ENCODE measurements at regions not wholly inside any gene's neighbourhood (a gene's known extent, or its start where the extent isn't known, plus 50 kb on each side); places are given as distances from the start of the nearest gene placed in this dataset.

- Histone ChIP-seq H3K27me3 (ENCODE audit: control insufficient read depth, insufficient read depth, low read length) (no peaks in the 10 kb centered on the region), H3K27ac (ENCODE audit: low read depth, low read length) (no peak overlapping the region), H3K4me3 (ENCODE audit: low read depth, low read length) (no peak overlapping the region), H3K9me3 (ENCODE audit: control insufficient read depth, insufficient read depth, low read length) (no peaks in the 10 kb centered on the region)
- POLR2A ChIA-PET = no interaction called here
- DNase-seq (ENCODE audit: low read depth, low spot score) = no peak
- TF ChIP-seq, protein P1, sequence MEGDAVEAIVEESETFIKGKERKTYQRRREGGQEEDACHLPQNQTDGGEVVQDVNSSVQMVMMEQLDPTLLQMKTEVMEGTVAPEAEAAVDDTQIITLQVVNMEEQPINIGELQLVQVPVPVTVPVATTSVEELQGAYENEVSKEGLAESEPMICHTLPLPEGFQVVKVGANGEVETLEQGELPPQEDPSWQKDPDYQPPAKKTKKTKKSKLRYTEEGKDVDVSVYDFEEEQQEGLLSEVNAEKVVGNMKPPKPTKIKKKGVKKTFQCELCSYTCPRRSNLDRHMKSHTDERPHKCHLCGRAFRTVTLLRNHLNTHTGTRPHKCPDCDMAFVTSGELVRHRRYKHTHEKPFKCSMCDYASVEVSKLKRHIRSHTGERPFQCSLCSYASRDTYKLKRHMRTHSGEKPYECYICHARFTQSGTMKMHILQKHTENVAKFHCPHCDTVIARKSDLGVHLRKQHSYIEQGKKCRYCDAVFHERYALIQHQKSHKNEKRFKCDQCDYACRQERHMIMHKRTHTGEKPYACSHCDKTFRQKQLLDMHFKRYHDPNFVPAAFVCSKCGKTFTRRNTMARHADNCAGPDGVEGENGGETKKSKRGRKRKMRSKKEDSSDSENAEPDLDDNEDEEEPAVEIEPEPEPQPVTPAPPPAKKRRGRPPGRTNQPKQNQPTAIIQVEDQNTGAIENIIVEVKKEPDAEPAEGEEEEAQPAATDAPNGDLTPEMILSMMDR (IDR thresholded peaks at IDR 0.05; ENCODE audit: low read depth, low read length) = no peak
- CTCF ChIA-PET = no interaction called here
Observed at GRCh38 chr1:102178480-102178879, 181.8 kb upstream of the OLFM3 start.

GRCh38 chr1:102174259-102174863, 177.6 kb upstream of the OLFM3 start:
- ChIA-PET POLR2A (no interaction called here), CTCF (interaction anchor here (1.0 kb wide), 1 partner anchor 796 kb away, joined by 3 read pairs; no protein-coding TSS in a partner anchor)
- H3K27me3 ChIP-seq (ENCODE audit: control insufficient read depth, insufficient read depth, low read length) = no peaks in the 10 kb centered on the region
- TF ChIP-seq, protein P1 (IDR thresholded peaks at IDR 0.05; ENCODE audit: low read depth, low read length) = 0 out of 2 replicates have a peak, but pooled peaks have one; percentile 10
- no peak overlapping the region for H3K27ac ChIP-seq (ENCODE audit: low read depth, low read length)
- no peaks in the 10 kb centered on the region for H3K9me3 ChIP-seq (ENCODE audit: control insufficient read depth, insufficient read depth, low read length)
- no peak for DNase-seq (ENCODE audit: low read depth, low spot score)
- H3K4me3 ChIP-seq (ENCODE audit: low read depth, low read length) = no peak overlapping the region

GRCh38 chr1:102172200-102172599, 175.5 kb upstream of the OLFM3 start:
- H3K4me3 ChIP-seq (ENCODE audit: low read depth, low read length) = no peak overlapping the region
- no peak overlapping the region for H3K27ac ChIP-seq (ENCODE audit: low read depth, low read length)
- ChIA-PET CTCF (no interaction called here), POLR2A (no interaction called here)
- no peaks in the 10 kb centered on the region for H3K9me3 ChIP-seq (ENCODE audit: control insufficient read depth, insufficient read depth, low read length)
- H3K27me3 ChIP-seq (ENCODE audit: control insufficient read depth, insufficient read depth, low read length) = no peaks in the 10 kb centered on the region
- no peak for DNase-seq (ENCODE audit: low read depth, low spot score)
- TF ChIP-seq, protein P1 (IDR thresholded peaks at IDR 0.05; ENCODE audit: low read depth, low read length) = no peak

- Histone ChIP-seq H3K9me3 (ENCODE audit: control insufficient read depth, insufficient read depth, low read length) (no peaks in the 10 kb centered on the region), H3K4me3 (ENCODE audit: low read depth, low read length) (no peak overlapping the region), H3K27me3 (ENCODE audit: control insufficient read depth, insufficient read depth, low read length) (no peaks in the 10 kb centered on the region), H3K27ac (ENCODE audit: low read depth, low read length) (no peak overlapping the region)
- CTCF ChIA-PET = no interaction called here
- POLR2A ChIA-PET = no interaction called here
- TF ChIP-seq, protein P1 (IDR thresholded peaks at IDR 0.05; ENCODE audit: low read depth, low read length) = no peak
- DNase-seq (ENCODE audit: low read depth, low spot score) = no peak
Observed at GRCh38 chr1:102163799-102164198, 167.1 kb upstream of the OLFM3 start.

DNA sequence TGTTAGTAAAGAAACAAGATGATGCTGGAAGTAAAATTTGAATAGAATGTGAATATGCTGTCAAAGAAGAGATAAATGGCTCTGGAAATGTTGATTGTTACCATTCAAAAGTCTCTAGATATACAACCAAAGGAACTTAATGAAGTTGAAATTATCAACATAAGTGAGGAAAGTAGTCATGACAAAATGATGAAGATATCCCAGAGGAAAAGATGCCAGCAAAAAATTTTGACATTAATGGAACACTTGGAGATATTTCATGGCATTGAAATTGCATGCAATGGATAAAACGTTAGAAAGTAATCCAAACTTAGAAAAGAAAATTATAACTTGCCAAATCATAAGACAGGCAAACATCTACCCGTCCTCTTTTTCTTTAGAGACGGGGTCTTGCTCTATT, 154.5 kb upstream of the OLFM3 start:
- ChIA-PET CTCF (no interaction called here), POLR2A (no interaction called here)
- no peaks in the 10 kb centered on the region for H3K9me3 ChIP-seq (ENCODE audit: control insufficient read depth, insufficient read depth, low read length)
- no peaks in the 10 kb centered on the region for H3K27me3 ChIP-seq (ENCODE audit: control insufficient read depth, insufficient read depth, low read length)
- TF ChIP-seq, protein P1 (IDR thresholded peaks at IDR 0.05; ENCODE audit: low read depth, low read length) = no peak
- H3K27ac ChIP-seq (ENCODE audit: low read depth, low read length) = no peak overlapping the region
- no peak overlapping the region for H3K4me3 ChIP-seq (ENCODE audit: low read depth, low read length)
- DNase-seq (ENCODE audit: low read depth, low spot score) = no peak

All from AG04450 (cell line).